Transverse colon (tissue), 4 donors: ENCODE measurements at regions not wholly inside any gene's neighbourhood (a gene's known extent, or its start where the extent isn't known, plus 50 kb on each side); places are given as distances from the start of the nearest gene placed in this dataset.

Source experiments
- DNase-seq: peaks from one replicate; pipeline ENCODE4 v3.0.0-alpha.2; 2019
- H3K27ac ChIP-seq, 4 donors: fragments of 200-600 bp; sonication (generic); 2 replicates each; pipeline ENCODE4 v1.5.1; 2016 to 2018; ENCODE audit warnings: inconsistent platforms in 4 of 4
- H3K27me3 ChIP-seq: fragments of 200-600 bp; sonication (generic); 2 replicates; pipeline ENCODE4 v1.5.1; 2017; ENCODE audit warnings: inconsistent platforms
- H3K36me3 ChIP-seq, 4 donors: fragments of 200-600 bp; sonication (generic); 2 replicates each; pipeline ENCODE4 v1.5.1; 2017 to 2019; ENCODE audit warnings: inconsistent platforms in 4 of 4
- H3K4me1 ChIP-seq, 4 donors: fragments of 200-600 bp; sonication (generic); 2 replicates each; pipeline ENCODE4 v1.5.1; 2017 to 2020; ENCODE audit warnings: inconsistent platforms in 4 of 4
- H3K4me3 ChIP-seq, 4 donors: fragments of 200-600 bp; sonication (generic); 1 replicate in 1 of 4; 2 replicates in 3 of 4; pipeline versions ENCODE4 v1.5.1 to v1.6.1; 2017 to 2019; ENCODE audit warnings: inconsistent platforms in 4 of 4
- H3K9me3 ChIP-seq, 2 donors: fragments of 200-600 bp; sonication (generic); 2 replicates each; pipeline ENCODE4 v1.5.1; 2017 to 2019; ENCODE audit warnings: inconsistent platforms in 2 of 2
- CTCF ChIP-seq, 5 experiments: fragments of 200-600 bp in 3 of 5; fragments of 450-650 bp in 2 of 5; sonication (generic) in 3 of 5; IDR thresholded peaks; 1 replicate in 2 of 5; 2 replicates in 3 of 5; pipeline ENCODE4 v1.5.1; 2016 to 2017; ENCODE audit warnings: antibody characterized with exemption in 5 of 5, inconsistent platforms in 3 of 5, mild to moderate bottlenecking in 2 of 5, moderate library complexity in 1 of 5
- EP300 ChIP-seq: sonication (generic); formaldehyde crosslinking; IDR thresholded peaks from one replicate; pipeline ENCODE4 v1.6.1; 2017; ENCODE audit warnings: antibody characterized with exemption, low read depth
- POLR2A ChIP-seq: fragments of 450-650 bp; IDR thresholded peaks from one replicate; pipeline ENCODE4 v1.6.1; 2016; ENCODE audit warnings: antibody characterized with exemption, mild to moderate bottlenecking, moderate library complexity
- POLR2AphosphoS5 ChIP-seq, 3 donors: sonication (generic); formaldehyde crosslinking; IDR thresholded peaks; one replicate each; pipeline ENCODE4 v1.6.1; 2016; ENCODE audit warnings: antibody characterized with exemption in 3 of 3
- WGBS, 2 donors: methylation state at CpG; one replicate each; pipeline ENCODE4 v1.1.5; 2018; ENCODE audit warnings: low coverage in 1 of 2; 5-methylcytosine and 5-hydroxymethylcytosine counted together
- in situ Hi-C, 4 donors: fragments of 200-750 bp; cut with MboI; loops; one replicate each; pipeline versions ENCODE4 v1.15.0 to v1.15.1; 2017; ENCODE audit warnings: low sequenced_read_pairs in 3 of 4, low pct_ligation_motif_present in 1 of 4, low pct_unique_long_range_greater_than_20kb in 1 of 4
- intact Hi-C: fragments of 100-400 bp; cut with DNase I; formaldehyde crosslinking; loops from one replicate; pipeline ENCODE4 v1.15.1; 2023; ENCODE audit warnings: low total_unique reads

DNA sequence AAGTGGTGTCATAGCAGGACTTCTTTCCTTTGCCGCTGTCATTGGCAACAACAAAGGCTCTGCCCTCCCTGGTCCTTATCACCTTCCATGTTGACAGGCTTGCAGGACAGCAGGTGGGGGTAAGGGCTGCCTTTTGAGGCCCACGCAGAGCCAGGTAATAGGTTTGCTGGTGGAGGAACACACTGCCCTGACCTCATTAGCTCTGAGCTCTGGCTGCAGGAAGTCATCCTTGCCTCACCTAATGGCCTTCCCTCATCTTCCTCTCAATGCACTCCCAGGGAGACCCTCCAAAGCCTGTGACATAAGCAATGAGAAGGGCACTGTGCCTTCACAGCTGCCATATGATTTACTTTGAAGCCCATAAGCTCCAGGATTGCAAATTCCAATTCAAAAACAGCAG, 1205.2 kb upstream of the AUTS2 start:
- Histone ChIP-seq H3K27me3 (no peaks in the 10 kb centered on the region), H3K4me1 (no peaks in the 10 kb centered on the region), H3K36me3 (no peaks in the 10 kb centered on the region), H3K27ac (no peak overlapping the region), H3K9me3 (no peaks in the 10 kb centered on the region), H3K4me3 (no peak overlapping the region)
- 69 to 100% methylated on average over 1 to 2 of the region's 2 CpGs for WGBS, 2 donors
- in situ Hi-C loops, result loop anchor here in 1 of 4 donors (25.0 kb wide), 1 partner anchor 94 kb away; no protein-coding TSS in a partner anchor
- DNase-seq, result no peak
- intact Hi-C loops, result no loop called here
- TF ChIP-seq CTCF (IDR thresholded peaks at IDR 0.05) (no peak), EP300 (no peak), POLR2A (no peak), POLR2AphosphoS5 (IDR thresholded peaks at IDR 0.05) (no peak)

GRCh38 chr7:68394131-68394530, 1204.1 kb upstream of the AUTS2 start:
- Histone ChIP-seq H3K9me3 (no peaks in the 10 kb centered on the region), H3K36me3 (no peaks in the 10 kb centered on the region), H3K4me1 (no peaks in the 10 kb centered on the region), H3K4me3 (no peak overlapping the region), H3K27me3 (no peaks in the 10 kb centered on the region), H3K27ac (no peak overlapping the region)
- WGBS, 2 donors, result 78 to 100% methylated on average over 3 of the region's 3 CpGs
- in situ Hi-C loops (loop anchor here in 1 of 4 donors (25.0 kb wide), 1 partner anchor 93 kb away; no protein-coding TSS in a partner anchor), intact Hi-C loops (no loop called here)
- no peak for TF ChIP-seq EP300
- no peak for TF ChIP-seq POLR2AphosphoS5 (IDR thresholded peaks at IDR 0.05)
- TF ChIP-seq CTCF (IDR thresholded peaks at IDR 0.05), result no peak
- TF ChIP-seq POLR2A, result no peak
- no peak for DNase-seq

DNA sequence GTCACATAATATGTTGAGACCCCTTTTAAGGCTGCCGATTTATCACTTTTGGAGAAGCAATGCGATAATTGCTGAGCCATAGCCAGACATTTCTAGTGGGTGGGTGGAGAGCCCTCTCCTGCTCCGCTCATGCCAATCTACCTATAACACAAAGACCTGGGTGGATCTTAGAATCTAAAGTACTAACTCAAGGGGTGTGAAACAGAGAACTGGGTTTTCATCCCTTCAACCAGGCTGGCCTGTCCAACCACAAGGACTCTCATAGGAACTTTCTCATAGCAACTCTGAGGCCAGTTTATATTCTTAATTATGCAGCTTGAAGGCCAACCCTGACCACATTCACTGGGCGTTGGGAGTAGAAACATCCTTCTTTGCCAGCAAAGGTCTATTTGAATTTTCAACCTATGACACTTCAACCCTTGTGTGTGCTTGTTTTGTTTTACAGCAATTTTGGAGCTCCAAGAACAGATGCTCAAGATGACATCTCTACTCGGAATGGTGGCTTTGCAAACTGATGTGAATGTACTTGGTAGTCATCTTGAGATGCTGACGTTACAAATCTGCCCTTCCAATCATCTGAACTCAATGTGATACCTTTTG, 1198.2 kb upstream of the AUTS2 start:
- H3K27ac ChIP-seq, result no peak overlapping the region
- intact Hi-C loops, result no loop called here
- no peaks in the 10 kb centered on the region for H3K27me3 ChIP-seq
- H3K4me3 ChIP-seq, result no peak overlapping the region
- H3K9me3 ChIP-seq, result no peaks in the 10 kb centered on the region
- TF ChIP-seq POLR2AphosphoS5 (IDR thresholded peaks at IDR 0.05), result no peak
- no peak for TF ChIP-seq POLR2A
- TF ChIP-seq CTCF (IDR thresholded peaks at IDR 0.05), result no peak
- no peak for TF ChIP-seq EP300
- WGBS, 2 donors, result 86 to 90% methylated on average over 3 to 6 of the region's 6 CpGs
- H3K4me1 ChIP-seq, result no peaks in the 10 kb centered on the region
- in situ Hi-C loops, result loop anchor here in 1 of 4 donors (25.0 kb wide), 1 partner anchor 87 kb away; no protein-coding TSS in a partner anchor
- DNase-seq, result no peak
- H3K36me3 ChIP-seq, result no peaks in the 10 kb centered on the region

DNA sequence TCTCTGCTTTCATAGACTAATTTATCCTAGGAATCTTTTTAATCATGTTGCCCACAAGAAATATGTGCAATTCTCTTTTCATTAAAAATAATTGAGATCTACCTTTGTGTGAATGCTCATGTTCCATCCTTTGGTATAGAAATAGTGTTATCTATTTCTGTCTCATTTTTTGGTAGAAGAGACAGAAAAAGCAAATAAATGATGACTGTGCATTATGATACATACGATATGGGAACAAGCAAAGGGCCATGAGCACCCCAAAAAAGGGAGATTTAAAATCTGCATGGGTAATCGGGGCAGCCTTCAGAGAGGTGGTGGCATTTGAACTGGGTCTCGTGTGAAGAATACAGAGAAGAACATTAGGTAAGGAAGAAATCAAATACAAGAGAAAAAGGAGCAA, 1197.5 kb upstream of the AUTS2 start:
- H3K27ac ChIP-seq, result no peak overlapping the region
- TF ChIP-seq POLR2AphosphoS5 (IDR thresholded peaks at IDR 0.05) (no peak), EP300 (no peak), CTCF (IDR thresholded peaks at IDR 0.05) (no peak), POLR2A (no peak)
- no peaks in the 10 kb centered on the region for H3K4me1 ChIP-seq
- in situ Hi-C loops, result no loop called here
- 62 to 70% methylated on average over 3 of the region's 3 CpGs for WGBS, 2 donors
- H3K27me3 ChIP-seq, result no peaks in the 10 kb centered on the region
- H3K9me3 ChIP-seq, result no peaks in the 10 kb centered on the region
- H3K36me3 ChIP-seq, result no peaks in the 10 kb centered on the region
- DNase-seq, result no peak
- intact Hi-C loops, result no loop called here
- H3K4me3 ChIP-seq, result no peak overlapping the region
